Rectal smooth muscle tissue (tissue), 1 donor: ENCODE measurements at regions not wholly inside any gene's neighbourhood (a gene's known extent, or its start where the extent isn't known, plus 50 kb on each side); places are given as distances from the start of the nearest gene placed in this dataset.

Source experiments
- H3K27ac ChIP-seq: one replicate; pipeline ENCODE4 v1.7.0; 2013; ENCODE audit warnings: low read depth, low read length, inconsistent platforms
- H3K27me3 ChIP-seq: one replicate; pipeline ENCODE4 v1.7.0; 2013; ENCODE audit warnings: low read length; ENCODE audit not compliant: control insufficient read depth, insufficient read depth
- H3K36me3 ChIP-seq: one replicate; pipeline ENCODE4 v1.7.0; 2013; ENCODE audit warnings: low read length; ENCODE audit not compliant: control insufficient read depth, insufficient read depth
- H3K4me1 ChIP-seq: one replicate; pipeline ENCODE4 v1.7.0; 2013; ENCODE audit warnings: low read length; ENCODE audit not compliant: control insufficient read depth, insufficient read depth
- H3K4me3 ChIP-seq: one replicate; pipeline ENCODE4 v1.7.0; 2013; ENCODE audit warnings: low read length
- H3K9ac ChIP-seq: one replicate; pipeline ENCODE4 v1.7.0; 2013; ENCODE audit warnings: low read length

- Histone ChIP-seq H3K36me3 (no peaks in the 10 kb centered on the region), H3K4me3 (no peak overlapping the region), H3K4me1 (no peaks in the 10 kb centered on the region), H3K9ac (no peak overlapping the region), H3K27ac (no peak overlapping the region), H3K27me3 (no peaks in the 10 kb centered on the region)
Observed at GRCh38 chr5:108638021-108638420, 109.7 kb upstream of the FER start.

GRCh38 chr5:108637134-108637533 is 110.6 kb upstream of the FER start:
- no peaks in the 10 kb centered on the region for H3K4me1 ChIP-seq
- no peaks in the 10 kb centered on the region for H3K36me3 ChIP-seq
- no peaks in the 10 kb centered on the region for H3K27me3 ChIP-seq
- H3K4me3 ChIP-seq: no peak overlapping the region
- H3K9ac ChIP-seq: no peak overlapping the region
- H3K27ac ChIP-seq: no peak overlapping the region

- Histone ChIP-seq H3K4me1 (no peaks in the 10 kb centered on the region), H3K36me3 (no peaks in the 10 kb centered on the region), H3K4me3 (no peak overlapping the region), H3K9ac (no peak overlapping the region), H3K27ac (no peak overlapping the region), H3K27me3 (no peaks in the 10 kb centered on the region)
Observed at GRCh38 chr5:108636135-108636853, 111.4 kb upstream of the FER start.

- Histone ChIP-seq H3K4me3 (no peak overlapping the region), H3K27ac (no peak overlapping the region), H3K27me3 (no peaks in the 10 kb centered on the region), H3K9ac (no peak overlapping the region), H3K4me1 (no peaks in the 10 kb centered on the region), H3K36me3 (no peaks in the 10 kb centered on the region)
Observed at GRCh38 chr5:108634617-108635288, 112.9 kb upstream of the FER start.

GRCh38 chr5:108634010-108634616 is 113.6 kb upstream of the FER start:
- H3K36me3 ChIP-seq: no peaks in the 10 kb centered on the region
- H3K4me1 ChIP-seq: no peaks in the 10 kb centered on the region
- H3K9ac ChIP-seq: no peak overlapping the region
- H3K27me3 ChIP-seq: no peaks in the 10 kb centered on the region
- H3K4me3 ChIP-seq: no peak overlapping the region
- H3K27ac ChIP-seq: no peak overlapping the region

GRCh38 chr5:108629779-108630528 is 117.7 kb upstream of the FER start:
- no peaks in the 10 kb centered on the region for H3K36me3 ChIP-seq
- no peak overlapping the region for H3K4me3 ChIP-seq
- no peak overlapping the region for H3K27ac ChIP-seq
- H3K27me3 ChIP-seq: no peaks in the 10 kb centered on the region
- H3K9ac ChIP-seq: no peak overlapping the region
- no peaks in the 10 kb centered on the region for H3K4me1 ChIP-seq

- H3K27me3 ChIP-seq: no peaks in the 10 kb centered on the region
- H3K4me1 ChIP-seq: no peaks in the 10 kb centered on the region
- no peak overlapping the region for H3K9ac ChIP-seq
- H3K27ac ChIP-seq: no peak overlapping the region
- no peaks in the 10 kb centered on the region for H3K36me3 ChIP-seq
- no peak overlapping the region for H3K4me3 ChIP-seq
Observed at GRCh38 chr5:108625654-108626053, 122.0 kb upstream of the FER start.

GRCh38 chr5:108623826-108624225 is 123.9 kb upstream of the FER start:
- Histone ChIP-seq H3K27me3 (no peaks in the 10 kb centered on the region), H3K27ac (no peak overlapping the region), H3K36me3 (no peaks in the 10 kb centered on the region), H3K4me1 (no peaks in the 10 kb centered on the region), H3K9ac (no peak overlapping the region), H3K4me3 (no peak overlapping the region)

GRCh38 chr5:108620516-108620915 is 127.2 kb upstream of the FER start:
- no peaks in the 10 kb centered on the region for H3K27me3 ChIP-seq
- H3K36me3 ChIP-seq: no peaks in the 10 kb centered on the region
- no peak overlapping the region for H3K4me3 ChIP-seq
- no peak overlapping the region for H3K9ac ChIP-seq
- H3K27ac ChIP-seq: no peak overlapping the region
- H3K4me1 ChIP-seq: no peaks in the 10 kb centered on the region

- Histone ChIP-seq H3K27ac (no peak overlapping the region), H3K36me3 (no peaks in the 10 kb centered on the region), H3K4me1 (no peaks in the 10 kb centered on the region), H3K27me3 (no peaks in the 10 kb centered on the region), H3K9ac (no peak overlapping the region), H3K4me3 (no peak overlapping the region)
Observed at GRCh38 chr5:108619815-108620214, 127.9 kb upstream of the FER start.

- Histone ChIP-seq H3K4me3 (no peak overlapping the region), H3K36me3 (no peaks in the 10 kb centered on the region), H3K9ac (no peak overlapping the region), H3K4me1 (no peaks in the 10 kb centered on the region), H3K27me3 (no peaks in the 10 kb centered on the region), H3K27ac (no peak overlapping the region)
Observed at GRCh38 chr5:108617467-108618435, 129.9 kb upstream of the FER start.
